Heart left ventricle (tissue), 13 donors: ENCODE measurements at regions not wholly inside any gene's neighbourhood (a gene's known extent, or its start where the extent isn't known, plus 50 kb on each side); places are given as distances from the start of the nearest gene placed in this dataset.

Experiments used
- POLR2A ChIP-seq, 2 donors: fragments of 450-650 bp; IDR thresholded peaks; one replicate each; pipeline ENCODE4 v1.6.1; 2017; ENCODE audit warnings: antibody characterized with exemption in 2 of 2, mild to moderate bottlenecking in 2 of 2, moderate library complexity in 2 of 2
- TF ChIP-seq, protein P1 (sequence below), 12 donors: fragments of 200-600 bp; sonication (generic) in 4 of 12; IDR thresholded peaks; one replicate each; pipeline versions ENCODE4 v1.5.0 to v1.8.0; 2018 to 2022; ENCODE audit warnings: antibody characterized with exemption in 12 of 12, mild to moderate bottlenecking in 5 of 12
- donor health status: ischemic (EF 13 %, LVEDD 7.1; RV severe dilation, severe dysfunction).
- donor health status: DM: no; HTN: yes; CAD: no.
- donor health status: DM: no; HTN: no; CAD: no.
- donor health status: ischemic (EF 25% LVEDD 6.9; RV normal size, moderate dysfunction).
- donor health status: ischemic (EF 25% LVEDD 5.7; RV mildly dilated, moderate dysfunction).
- donor health status: ischemic (EF 35%, LVEDD 5.7; RV mildly dilated, moderate dysfunction).
- donor health status: nonischemic (EF 11% LVEDD 7.7; RV severe dilation, severe dysfunction).
- donor health status: DM: yes; HTN: yes; CAD: no.
- donor health status: PGD.
- donor health status: ischemic (EF 29% LVEDD 5.4; RV normal size, mild dysfunction).
- donor health status: nonischemic (EF 23%, LVEDD 6.1; RV moderate dilation, normal function).

DNA sequence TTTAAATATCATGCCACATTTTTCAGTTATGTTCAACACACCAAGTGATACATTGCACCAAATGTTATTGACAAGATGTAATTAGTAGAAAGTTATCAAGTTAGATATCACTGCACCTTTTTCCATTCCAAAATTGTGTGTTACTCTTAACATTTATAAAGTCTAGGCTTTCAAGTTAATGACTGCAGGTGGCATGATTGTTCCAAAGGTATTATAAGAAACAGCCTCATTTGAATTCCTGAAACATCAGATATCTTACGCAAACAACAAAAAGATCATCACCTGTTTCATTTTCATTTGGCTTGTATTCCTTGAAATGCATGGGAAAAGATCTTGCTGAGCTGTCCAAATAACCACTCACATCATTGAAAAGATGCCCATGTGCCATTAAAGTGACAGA, 1528.2 kb upstream of the ZEB2 start:
- TF ChIP-seq, protein P1, sequence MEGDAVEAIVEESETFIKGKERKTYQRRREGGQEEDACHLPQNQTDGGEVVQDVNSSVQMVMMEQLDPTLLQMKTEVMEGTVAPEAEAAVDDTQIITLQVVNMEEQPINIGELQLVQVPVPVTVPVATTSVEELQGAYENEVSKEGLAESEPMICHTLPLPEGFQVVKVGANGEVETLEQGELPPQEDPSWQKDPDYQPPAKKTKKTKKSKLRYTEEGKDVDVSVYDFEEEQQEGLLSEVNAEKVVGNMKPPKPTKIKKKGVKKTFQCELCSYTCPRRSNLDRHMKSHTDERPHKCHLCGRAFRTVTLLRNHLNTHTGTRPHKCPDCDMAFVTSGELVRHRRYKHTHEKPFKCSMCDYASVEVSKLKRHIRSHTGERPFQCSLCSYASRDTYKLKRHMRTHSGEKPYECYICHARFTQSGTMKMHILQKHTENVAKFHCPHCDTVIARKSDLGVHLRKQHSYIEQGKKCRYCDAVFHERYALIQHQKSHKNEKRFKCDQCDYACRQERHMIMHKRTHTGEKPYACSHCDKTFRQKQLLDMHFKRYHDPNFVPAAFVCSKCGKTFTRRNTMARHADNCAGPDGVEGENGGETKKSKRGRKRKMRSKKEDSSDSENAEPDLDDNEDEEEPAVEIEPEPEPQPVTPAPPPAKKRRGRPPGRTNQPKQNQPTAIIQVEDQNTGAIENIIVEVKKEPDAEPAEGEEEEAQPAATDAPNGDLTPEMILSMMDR (IDR thresholded peaks at IDR 0.05) = no peak
- no peak for TF ChIP-seq POLR2A (IDR thresholded peaks at IDR 0.05)
